MM.1S (cell line): ENCODE measurements at regions not wholly inside any gene's neighbourhood (a gene's known extent, or its start where the extent isn't known, plus 50 kb on each side); places are given as distances from the start of the nearest gene placed in this dataset.

Experiments
- DNase-seq: peaks from one replicate; pipeline ENCODE4 v3.0.0-alpha.2; 2015
- H2AFZ ChIP-seq: fragments of 300-600 bp; sonication (generic); 2 replicates; pipeline ENCODE4 v1.6.0; 2016; ENCODE audit warnings: antibody characterized with exemption, low read length
- H3F3A ChIP-seq: fragments of 300-600 bp; sonication (generic); 2 replicates; pipeline ENCODE4 v1.6.1; 2016; ENCODE audit warnings: mild to moderate bottlenecking, antibody characterized with exemption, low read length, moderate library complexity, mixed read lengths; ENCODE audit not compliant: insufficient read depth
- H3K27ac ChIP-seq: fragments of 300-600 bp; sonication (generic); 2 replicates; pipeline ENCODE4 v1.5.1; 2016; ENCODE audit warnings: mild to moderate bottlenecking, low read length
- H3K27me3 ChIP-seq: fragments of 300-600 bp; sonication (generic); replicated peaks from 2 replicates; pipeline ENCODE4 v1.6.0; 2016; ENCODE audit warnings: low read length; ENCODE audit not compliant: insufficient read depth
- H3K36me3 ChIP-seq: fragments of 300-600 bp; sonication (generic); replicated peaks from 2 replicates; pipeline ENCODE4 v1.6.1; 2016; ENCODE audit warnings: mild to moderate bottlenecking, low read length, mixed read lengths; ENCODE audit not compliant: insufficient read depth
- H3K4me1 ChIP-seq: fragments of 300-600 bp; sonication (generic); 2 replicates; pipeline ENCODE4 v1.6.1; 2016; ENCODE audit warnings: low read length, mixed read lengths
- H3K4me2 ChIP-seq: fragments of 300-600 bp; sonication (generic); 2 replicates; pipeline ENCODE4 v1.6.0; 2016; ENCODE audit warnings: low read depth, low read length
- H3K4me3 ChIP-seq: fragments of 300-600 bp; sonication (generic); 2 replicates; pipeline ENCODE4 v1.5.1; 2016; ENCODE audit warnings: low read length, mixed read lengths
- H3K79me2 ChIP-seq: fragments of 300-600 bp; sonication (generic); 2 replicates; pipeline ENCODE4 v1.6.1; 2016; ENCODE audit warnings: mixed run types, low read length, mixed read lengths
- H3K9ac ChIP-seq: fragments of 300-600 bp; sonication (generic); 2 replicates; pipeline ENCODE4 v1.6.1; 2016; ENCODE audit warnings: low read length, mixed read lengths
- H3K9me2 ChIP-seq: fragments of 300-600 bp; sonication (generic); replicated peaks from 2 replicates; pipeline ENCODE4 v1.6.1; 2016; ENCODE audit warnings: mild to moderate bottlenecking, low read length, mixed read lengths; ENCODE audit not compliant: insufficient read depth
- H3K9me3 ChIP-seq: fragments of 300-600 bp; sonication (generic); replicated peaks from 2 replicates; pipeline ENCODE4 v1.6.1; 2016; ENCODE audit warnings: mild to moderate bottlenecking, low read length, mixed read lengths; ENCODE audit not compliant: insufficient read depth
- H4K20me1 ChIP-seq: fragments of 300-600 bp; sonication (generic); 2 replicates; pipeline ENCODE4 v1.6.1; 2016; ENCODE audit warnings: mild to moderate bottlenecking, low read length, moderate library complexity, mixed read lengths; ENCODE audit not compliant: insufficient read depth
- EZH2 ChIP-seq: fragments of 300-600 bp; sonication (generic); optimal IDR thresholded peaks from 2 replicates; pipeline ENCODE3; 2017; ENCODE audit warnings: low read depth, mild to moderate bottlenecking, antibody characterized with exemption, low read length, mixed read lengths
- EZH2phosphoT487 ChIP-seq: fragments of 300-600 bp; sonication (generic); IDR thresholded peaks from 2 replicates; pipeline ENCODE4 v1.6.1; 2018; ENCODE audit warnings: antibody characterized with exemption, low read length
- TF ChIP-seq, protein P1 (sequence below): fragments of 300-600 bp; sonication (generic); IDR thresholded peaks from 2 replicates; pipeline ENCODE4 v1.5.1; 2016; ENCODE audit warnings: antibody characterized with exemption, low read length, mixed read lengths

DNA sequence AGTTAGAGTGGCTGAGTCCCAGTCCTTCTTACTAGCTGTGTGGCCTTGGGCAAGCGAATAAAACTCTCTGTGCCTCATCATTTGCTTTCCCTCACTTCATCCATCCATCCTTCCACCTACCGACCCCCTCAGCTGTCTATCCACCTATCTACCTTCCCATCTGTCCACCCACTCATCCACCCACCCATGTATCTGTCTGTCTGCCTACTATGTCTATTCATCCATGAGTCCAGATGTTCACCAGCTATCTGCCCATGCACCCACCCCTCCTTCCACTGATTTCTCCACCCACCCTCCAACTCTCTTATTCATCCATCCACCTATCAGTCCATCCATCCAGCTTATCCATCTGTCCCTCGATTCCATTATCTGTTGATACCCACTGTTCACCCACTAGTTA, 60.4 kb upstream of the ATP2B2 start:
- H3K27me3 ChIP-seq, result peaks cover 34% of the 10 kb centered on the region; the same call in 1 of the 2 replicates
- no peak overlapping the region for H3K4me3 ChIP-seq
- H3K9me3 ChIP-seq, result no peaks in the 10 kb centered on the region
- DNase-seq, result no peak
- H3K4me1 ChIP-seq, result no peaks in the 10 kb centered on the region
- no peaks in the 10 kb centered on the region for H3K9me2 ChIP-seq
- no peak overlapping the region for H3K27ac ChIP-seq
- no peak overlapping the region for H3K4me2 ChIP-seq
- no peak overlapping the region for H3K9ac ChIP-seq
- H2AFZ ChIP-seq, result no peak overlapping the region
- no peaks in the 10 kb centered on the region for H4K20me1 ChIP-seq
- H3K36me3 ChIP-seq, result no peaks in the 10 kb centered on the region
- no peaks in the 10 kb centered on the region for H3K79me2 ChIP-seq
- no peaks in the 10 kb centered on the region for H3F3A ChIP-seq
- no peak for TF ChIP-seq EZH2phosphoT487

- no peaks in the 10 kb centered on the region for H3K79me2 ChIP-seq
- H3K27ac ChIP-seq, result no peak overlapping the region
- TF ChIP-seq EZH2phosphoT487 (no peak), EZH2 (no peak)
- TF ChIP-seq, protein P1, sequence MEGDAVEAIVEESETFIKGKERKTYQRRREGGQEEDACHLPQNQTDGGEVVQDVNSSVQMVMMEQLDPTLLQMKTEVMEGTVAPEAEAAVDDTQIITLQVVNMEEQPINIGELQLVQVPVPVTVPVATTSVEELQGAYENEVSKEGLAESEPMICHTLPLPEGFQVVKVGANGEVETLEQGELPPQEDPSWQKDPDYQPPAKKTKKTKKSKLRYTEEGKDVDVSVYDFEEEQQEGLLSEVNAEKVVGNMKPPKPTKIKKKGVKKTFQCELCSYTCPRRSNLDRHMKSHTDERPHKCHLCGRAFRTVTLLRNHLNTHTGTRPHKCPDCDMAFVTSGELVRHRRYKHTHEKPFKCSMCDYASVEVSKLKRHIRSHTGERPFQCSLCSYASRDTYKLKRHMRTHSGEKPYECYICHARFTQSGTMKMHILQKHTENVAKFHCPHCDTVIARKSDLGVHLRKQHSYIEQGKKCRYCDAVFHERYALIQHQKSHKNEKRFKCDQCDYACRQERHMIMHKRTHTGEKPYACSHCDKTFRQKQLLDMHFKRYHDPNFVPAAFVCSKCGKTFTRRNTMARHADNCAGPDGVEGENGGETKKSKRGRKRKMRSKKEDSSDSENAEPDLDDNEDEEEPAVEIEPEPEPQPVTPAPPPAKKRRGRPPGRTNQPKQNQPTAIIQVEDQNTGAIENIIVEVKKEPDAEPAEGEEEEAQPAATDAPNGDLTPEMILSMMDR, result no peak
- no peak for DNase-seq
- no peaks in the 10 kb centered on the region for H3K36me3 ChIP-seq
- H4K20me1 ChIP-seq, result no peaks in the 10 kb centered on the region
- no peaks in the 10 kb centered on the region for H3K4me1 ChIP-seq
- H2AFZ ChIP-seq, result no peak overlapping the region
- H3K4me3 ChIP-seq, result no peak overlapping the region
- no peaks in the 10 kb centered on the region for H3F3A ChIP-seq
- H3K9me3 ChIP-seq, result no peaks in the 10 kb centered on the region
- H3K27me3 ChIP-seq, result peaks cover 34% of the 10 kb centered on the region; the same call in 1 of the 2 replicates
- no peaks in the 10 kb centered on the region for H3K9me2 ChIP-seq
- H3K4me2 ChIP-seq, result no peak overlapping the region
- H3K9ac ChIP-seq, result no peak overlapping the region
Measured at GRCh38 chr3:10566451-10566850, 61.1 kb upstream of the ATP2B2 start.

DNA sequence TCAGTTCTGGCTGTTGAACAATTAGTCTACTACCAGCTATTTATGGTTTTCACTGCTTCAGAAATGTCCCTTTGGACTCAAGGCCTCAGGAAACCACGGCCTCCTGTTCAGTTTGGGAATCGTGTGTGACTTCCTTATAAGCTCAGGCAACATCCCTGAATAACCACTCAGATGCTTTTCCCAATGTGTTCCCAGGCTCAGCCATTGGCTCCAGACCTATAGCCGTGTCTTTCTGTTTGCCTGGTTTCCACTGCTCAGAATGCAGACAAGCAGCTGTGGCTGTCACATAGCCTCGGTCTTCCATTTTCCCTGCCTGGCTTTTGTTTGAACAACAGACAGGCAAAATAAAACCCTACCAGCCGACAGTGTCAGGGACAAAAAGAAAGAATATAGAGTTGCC, 63.2 kb upstream of the ATP2B2 start:
- H3K27me3 ChIP-seq, result peaks cover 46% of the 10 kb centered on the region
- TF ChIP-seq EZH2 (no peak), EZH2phosphoT487 (no peak)
- TF ChIP-seq, protein P1, result no peak
- H3K79me2 ChIP-seq, result no peaks in the 10 kb centered on the region
- no peaks in the 10 kb centered on the region for H3K9me3 ChIP-seq
- H4K20me1 ChIP-seq, result no peaks in the 10 kb centered on the region
- no peak overlapping the region for H3K27ac ChIP-seq
- no peaks in the 10 kb centered on the region for H3K4me1 ChIP-seq
- H2AFZ ChIP-seq, result no peak overlapping the region
- no peak overlapping the region for H3K4me2 ChIP-seq
- no peak for DNase-seq
- no peak overlapping the region for H3K9ac ChIP-seq
- no peaks in the 10 kb centered on the region for H3F3A ChIP-seq
- H3K4me3 ChIP-seq, result no peak overlapping the region
- no peaks in the 10 kb centered on the region for H3K9me2 ChIP-seq
- no peaks in the 10 kb centered on the region for H3K36me3 ChIP-seq

DNA sequence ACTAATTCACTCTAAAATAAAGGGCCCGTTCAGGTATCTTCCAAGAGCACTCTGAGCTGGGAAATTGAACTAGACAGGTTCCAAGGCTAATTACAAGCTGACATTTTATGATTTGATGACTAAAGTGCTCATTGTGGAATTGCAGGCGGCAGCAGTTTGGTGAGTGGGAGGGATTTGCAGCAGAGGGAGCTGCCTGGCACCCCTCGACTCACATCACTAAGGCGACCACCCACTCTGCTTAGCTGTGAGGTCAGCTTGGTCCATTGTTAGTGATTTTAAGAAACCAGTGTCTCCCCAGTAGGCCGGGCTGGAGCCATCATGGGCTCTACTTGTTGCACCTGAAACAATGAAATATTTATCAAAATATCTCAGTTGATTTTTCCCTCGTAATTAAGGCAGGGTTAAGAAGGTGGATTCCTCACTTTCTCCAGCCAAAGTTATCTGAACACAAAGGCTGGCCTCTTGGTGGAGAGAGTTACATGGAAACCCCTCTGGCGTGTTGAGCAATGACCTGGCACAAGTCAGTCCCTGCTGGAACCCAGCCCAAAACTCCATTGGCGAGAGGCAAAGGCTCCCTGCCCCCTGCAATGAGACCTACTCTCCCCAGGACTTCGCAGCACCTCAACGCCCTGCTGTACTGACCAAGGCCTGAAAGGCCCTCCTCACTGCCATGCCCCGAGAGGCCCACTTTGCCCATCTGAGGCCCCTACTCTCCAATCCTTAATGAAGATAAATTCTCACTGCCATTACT, 65.0 kb upstream of the ATP2B2 start:
- Histone ChIP-seq H3K9me2 (no peaks in the 10 kb centered on the region), H3K4me1 (no peaks in the 10 kb centered on the region), H3F3A (no peaks in the 10 kb centered on the region), H3K4me2 (no peak overlapping the region), H4K20me1 (no peaks in the 10 kb centered on the region), H3K79me2 (no peaks in the 10 kb centered on the region), H2AFZ (no peak overlapping the region), H3K9ac (no peak overlapping the region), H3K27me3 (peaks cover 57% of the 10 kb centered on the region), H3K4me3 (no peak overlapping the region), H3K9me3 (no peaks in the 10 kb centered on the region), H3K36me3 (no peaks in the 10 kb centered on the region), H3K27ac (no peak overlapping the region)
- TF ChIP-seq EZH2phosphoT487, result no peak
- TF ChIP-seq EZH2, result no peak
- TF ChIP-seq, protein P1, result no peak
- no peak for DNase-seq
